Sigmoid colon (tissue), 3 donors: ENCODE measurements at regions not wholly inside any gene's neighbourhood (a gene's known extent, or its start where the extent isn't known, plus 50 kb on each side); places are given as distances from the start of the nearest gene placed in this dataset.

Experiments used
- CTCF ChIP-seq, 4 experiments: fragments of 450-650 bp in 3 of 4; fragments of 200-600 bp in 1 of 4; IDR thresholded peaks; one replicate each; pipeline ENCODE4 v1.5.1; 2016 to 2019; ENCODE audit warnings: antibody characterized with exemption in 4 of 4, mild to moderate bottlenecking in 3 of 4, moderate library complexity in 2 of 4
- POLR2A ChIP-seq, 2 donors: fragments of 450-650 bp; IDR thresholded peaks; one replicate each; pipeline ENCODE4 v1.6.1; 2016; ENCODE audit warnings: antibody characterized with exemption in 2 of 2, mild to moderate bottlenecking in 2 of 2, moderate library complexity in 2 of 2

- TF ChIP-seq CTCF (IDR thresholded peaks at IDR 0.05) (no peak), POLR2A (IDR thresholded peaks at IDR 0.05) (no peak)
Measured at GRCh38 chr9:16210440-16210839, 657.6 kb downstream of the CCDC171 start.
